GM19463 (cell line): ENCODE measurements at regions not wholly inside any gene's neighbourhood (a gene's known extent, or its start where the extent isn't known, plus 50 kb on each side); places are given as distances from the start of the nearest gene placed in this dataset.

Source experiments
- ATAC-seq: cut with Tn5 transposase; IDR thresholded peaks from one replicate; pipeline ENCODE4 v1.9.1; 2021; ENCODE audit warnings: mild to moderate bottlenecking, moderate library complexity; ENCODE audit not compliant: unreplicated experiment

DNA sequence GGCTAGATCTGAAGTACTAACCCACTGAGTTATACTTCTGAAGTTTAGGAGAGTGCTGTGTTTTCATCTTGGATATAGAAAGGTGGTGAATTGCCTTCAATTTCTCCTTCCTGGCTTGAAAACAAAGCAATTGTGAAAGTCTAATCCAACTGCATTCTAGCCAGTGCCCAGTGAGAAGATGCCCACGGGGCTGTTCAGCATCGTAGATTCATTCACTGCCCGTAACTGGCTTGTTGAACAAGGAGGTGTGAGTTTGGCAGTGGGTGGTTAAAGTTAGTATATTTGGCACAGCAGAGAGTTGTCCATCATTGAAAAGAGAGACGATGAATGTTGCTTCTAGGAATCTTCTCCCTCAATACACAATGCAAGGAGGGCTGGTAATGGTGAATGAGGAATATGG is 82.3 kb upstream of the RND3 start:
- ATAC-seq, result no peak

DNA sequence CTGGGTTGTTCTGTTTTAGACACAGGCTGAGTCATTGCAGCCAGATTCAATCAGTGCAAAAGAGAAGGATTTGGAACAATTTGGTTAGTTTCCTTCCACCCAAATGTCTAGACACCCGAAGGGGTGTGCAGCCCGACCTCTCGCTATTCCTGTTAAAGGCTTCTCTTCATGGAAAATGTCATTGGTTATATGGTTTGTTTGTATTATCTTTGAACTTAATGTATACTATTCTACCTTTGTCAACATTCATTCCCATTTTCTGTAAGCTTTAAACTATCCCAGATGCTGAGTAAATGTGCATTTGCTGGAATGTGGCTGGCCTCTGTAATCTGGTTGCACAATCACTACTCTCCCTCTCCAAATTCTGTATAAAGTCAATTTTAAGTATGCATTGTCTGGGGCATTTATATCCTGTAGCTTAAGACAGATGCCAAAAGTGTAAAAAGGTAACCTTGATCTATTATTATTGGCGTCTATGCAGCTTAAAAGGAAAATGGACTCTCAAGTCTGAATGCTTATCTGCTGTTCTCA is 80.4 kb upstream of the RND3 start:
- ATAC-seq, result no peak

DNA sequence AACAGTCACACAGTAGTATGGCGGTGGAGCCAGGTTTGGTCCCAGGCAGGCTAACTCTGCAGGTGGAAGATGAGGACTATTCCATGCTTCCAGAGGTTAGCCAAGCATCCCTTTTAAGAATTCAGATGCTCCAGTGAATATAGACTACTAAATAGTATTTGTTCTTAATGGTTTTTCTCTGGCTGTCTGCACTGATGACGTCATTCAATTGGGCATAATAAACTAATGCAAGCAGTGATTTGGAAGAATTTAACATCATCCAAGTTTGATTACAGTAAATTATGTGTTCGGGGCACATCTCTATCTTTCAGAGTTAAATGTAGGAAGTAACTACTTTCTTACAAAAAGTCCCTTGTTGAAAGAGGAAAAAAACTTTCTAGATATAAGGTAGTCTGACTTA is 78.8 kb upstream of the RND3 start:
- no peak for ATAC-seq

DNA sequence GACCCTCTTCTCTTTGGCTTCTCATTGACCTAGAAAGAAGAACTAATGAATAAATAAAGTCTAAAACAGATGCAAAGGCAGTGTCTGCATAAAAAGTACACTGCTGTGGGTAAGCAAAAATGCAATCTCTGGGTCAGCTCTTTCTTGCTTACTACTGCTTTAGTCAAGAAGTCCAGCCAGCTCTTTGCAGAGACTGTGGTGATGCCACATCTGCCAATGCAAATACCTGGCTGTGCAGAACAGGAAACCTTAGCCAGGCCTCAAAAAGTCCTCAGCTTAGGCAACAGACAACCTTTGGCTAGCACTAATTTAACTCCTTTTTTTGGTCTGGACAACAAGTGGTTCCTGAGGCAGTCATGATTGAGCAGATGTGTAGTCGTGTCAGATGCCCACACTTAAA is 73.6 kb upstream of the RND3 start:
- ATAC-seq, result peak; percentile 56

DNA sequence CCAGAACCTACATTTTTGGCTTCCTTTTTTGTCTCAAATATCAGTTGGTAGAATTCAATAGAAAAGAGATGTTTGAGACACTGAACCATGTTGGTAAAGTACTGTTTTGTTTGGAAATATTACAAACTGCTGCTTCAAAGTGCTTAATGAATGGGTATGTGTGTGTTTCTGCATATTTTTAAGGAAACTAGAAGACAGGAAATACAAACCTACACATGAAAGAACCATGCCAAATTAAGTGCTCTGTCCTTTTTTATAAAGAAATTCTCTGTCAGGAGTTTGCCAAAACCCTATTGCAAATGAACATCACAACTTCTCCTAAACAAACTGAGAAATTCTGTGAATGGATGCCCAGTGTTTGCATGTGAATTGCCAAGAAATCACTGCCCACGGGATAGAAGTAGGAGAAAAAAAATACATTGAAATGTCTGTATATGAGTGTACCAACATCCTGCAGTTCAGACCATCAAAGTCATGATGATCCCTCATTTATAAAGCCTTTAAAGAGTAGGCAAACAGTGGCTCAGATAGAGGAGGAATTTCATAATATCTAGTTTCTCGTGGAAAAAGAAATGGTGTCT is 69.6 kb upstream of the RND3 start:
- no peak for ATAC-seq

DNA sequence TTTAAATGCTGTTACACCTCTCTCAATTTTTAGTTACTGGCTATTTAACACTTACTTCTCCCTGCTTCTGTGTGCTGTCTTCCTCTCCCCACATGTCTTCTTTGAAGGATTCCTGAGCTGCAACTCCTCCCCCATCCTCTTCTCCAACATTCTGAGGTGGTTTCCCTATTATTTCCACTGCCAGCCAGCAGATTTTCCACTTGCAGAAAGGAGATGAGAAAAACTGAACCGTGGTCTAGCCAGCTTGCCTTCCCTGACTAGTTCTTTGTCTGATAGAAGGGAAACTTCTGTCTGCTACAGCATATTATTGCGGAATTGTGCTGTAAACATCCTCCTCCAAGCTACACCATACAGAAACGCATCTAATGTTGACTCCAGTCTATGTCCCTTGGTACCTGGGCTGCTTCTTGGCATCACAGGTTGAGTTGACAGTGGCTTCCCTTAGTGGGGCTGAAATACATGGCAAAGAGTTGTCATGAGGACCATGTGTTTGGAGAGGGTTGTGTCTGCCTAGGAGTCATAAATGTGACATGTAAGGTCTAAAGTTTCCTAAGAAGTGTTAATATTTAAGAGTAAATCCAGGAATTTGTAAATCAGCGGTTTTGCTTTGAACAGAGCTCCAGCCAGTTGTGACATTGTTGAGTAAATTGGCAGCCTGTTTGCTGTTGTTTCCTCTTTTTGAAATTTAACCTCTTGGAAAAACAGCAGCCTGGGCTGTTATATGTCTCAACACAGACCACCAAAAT is 68.3 kb upstream of the RND3 start:
- ATAC-seq, result no peak

DNA sequence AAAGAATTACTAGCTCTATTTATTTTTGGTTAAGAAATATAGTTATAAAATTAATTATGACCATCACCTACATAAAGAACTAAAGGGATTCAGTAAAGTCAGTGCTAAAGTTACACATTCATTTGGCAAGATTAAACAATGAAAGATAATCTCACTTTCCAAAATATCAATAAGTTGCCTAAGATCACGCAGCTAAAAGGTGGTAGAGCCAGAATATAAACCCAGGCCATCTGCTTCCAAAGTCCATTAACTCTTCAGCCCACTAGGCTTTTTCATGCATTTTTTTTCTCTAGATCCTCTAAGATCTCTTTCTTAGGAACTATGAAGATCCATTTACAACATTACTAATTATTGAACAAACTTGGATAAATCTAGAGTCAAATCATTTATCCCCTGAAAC is 66.6 kb upstream of the RND3 start:
- no peak for ATAC-seq

DNA sequence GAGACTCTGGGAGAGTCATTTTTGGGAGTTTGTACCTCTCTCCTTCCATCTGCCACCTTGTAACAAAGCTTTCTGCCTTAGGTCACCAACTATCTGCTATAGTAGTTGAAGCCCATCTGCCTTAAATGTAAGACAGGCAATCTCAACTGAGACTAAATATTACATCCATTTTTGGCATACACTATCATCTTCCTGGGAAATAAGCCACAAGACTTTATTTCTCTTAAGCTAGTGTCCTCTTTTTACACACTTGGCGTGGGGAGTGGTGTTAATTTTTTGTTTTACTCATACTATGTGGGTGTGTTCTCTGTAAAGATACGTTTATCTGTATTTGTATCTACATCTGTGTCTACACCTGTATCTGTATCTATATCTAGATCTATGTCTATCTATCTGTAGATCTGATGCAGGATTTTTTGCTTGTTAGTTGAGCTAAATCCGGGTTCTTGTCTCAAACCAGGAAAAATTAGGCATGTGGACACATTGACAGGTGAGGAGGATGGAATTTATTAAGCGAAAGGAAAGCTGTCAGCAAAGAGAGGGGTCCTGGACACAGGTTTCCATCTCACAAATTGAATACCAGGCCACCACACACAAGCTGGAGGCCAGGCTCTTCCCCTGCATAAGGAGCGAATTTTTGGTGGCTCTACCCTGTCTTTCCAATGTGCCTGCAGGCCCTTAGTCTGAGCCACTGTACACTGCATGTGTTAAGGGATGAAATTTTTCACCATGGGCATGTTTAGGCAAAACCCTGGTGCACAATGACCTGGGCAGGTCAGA is 64.8 kb upstream of the RND3 start:
- ATAC-seq, result no peak

DNA sequence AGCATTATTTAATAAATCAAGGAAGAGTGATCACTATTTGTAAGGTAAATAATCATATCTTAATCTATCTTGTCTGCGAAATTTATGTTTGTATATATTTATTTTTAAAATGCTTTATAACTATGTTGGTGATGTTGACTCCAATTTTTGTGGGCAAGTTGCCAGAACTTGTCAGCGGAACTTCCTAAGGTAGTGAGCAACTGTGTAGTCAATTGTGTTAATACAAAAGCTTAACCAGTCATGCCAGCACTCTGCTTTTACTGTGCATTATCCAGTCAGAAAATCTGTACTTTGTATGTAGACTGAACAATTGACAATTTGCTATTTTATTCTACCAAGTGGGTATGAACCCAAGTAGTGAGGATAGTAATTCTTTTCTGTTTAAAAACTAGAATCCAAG is 61.9 kb upstream of the RND3 start:
- ATAC-seq, result no peak

DNA sequence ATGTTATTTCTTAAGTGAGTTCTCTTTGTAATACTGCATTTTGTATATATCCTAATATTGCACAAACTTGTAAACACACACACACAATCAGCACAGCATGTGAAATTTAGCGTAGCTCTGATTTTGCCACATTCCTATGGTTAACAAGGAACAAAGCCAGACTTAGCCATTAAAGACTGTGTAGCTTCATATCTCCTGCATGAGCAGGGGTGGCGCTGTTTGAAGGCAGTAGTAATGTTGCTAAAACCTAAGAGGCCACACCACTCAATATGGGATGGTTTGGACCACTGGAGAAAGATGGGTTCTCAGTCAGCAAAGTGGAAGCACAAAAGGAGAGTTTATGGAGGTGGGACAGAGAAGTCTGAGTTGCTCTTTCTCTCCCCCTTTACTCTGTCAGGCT is 61.1 kb upstream of the RND3 start:
- peak; percentile 44 for ATAC-seq

DNA sequence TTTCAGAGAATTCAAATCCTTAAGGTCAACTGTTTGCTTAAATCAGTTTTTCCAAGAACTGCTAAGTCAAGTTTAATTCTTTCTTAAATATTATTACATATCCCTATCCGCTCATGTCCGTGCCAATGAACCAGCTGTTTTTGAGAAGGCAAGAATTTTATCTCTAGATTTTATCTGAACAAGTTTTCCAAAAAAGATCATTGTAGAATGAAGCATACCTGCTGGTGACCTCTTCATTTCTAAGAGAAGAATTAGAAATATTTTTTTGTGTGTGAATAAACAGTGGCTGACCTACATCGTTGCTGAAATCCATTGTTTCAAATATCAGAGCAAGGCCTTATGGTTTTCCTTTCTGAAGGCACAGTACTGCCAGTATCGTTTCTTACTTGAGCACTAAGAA is 58.4 kb upstream of the RND3 start:
- ATAC-seq, result no peak

DNA sequence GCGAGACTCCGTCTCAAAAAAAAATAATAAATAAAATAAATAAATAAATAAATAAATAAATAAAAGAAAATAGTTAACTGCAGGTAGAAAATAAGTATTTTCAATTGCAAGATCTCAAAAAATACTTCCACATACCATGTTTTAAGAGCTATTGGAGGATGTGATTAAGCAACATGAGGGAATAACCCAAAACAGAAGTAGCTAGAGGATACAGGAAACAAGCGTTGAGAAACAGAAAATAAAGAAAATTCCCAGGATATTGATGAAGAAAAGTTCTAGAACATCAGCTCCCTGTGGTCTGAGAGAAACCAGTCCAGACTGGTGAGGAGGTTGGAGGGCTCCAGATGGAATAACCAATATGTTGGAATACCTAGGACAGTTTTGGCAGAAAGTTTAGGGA is 57.3 kb upstream of the RND3 start:
- no peak for ATAC-seq

DNA sequence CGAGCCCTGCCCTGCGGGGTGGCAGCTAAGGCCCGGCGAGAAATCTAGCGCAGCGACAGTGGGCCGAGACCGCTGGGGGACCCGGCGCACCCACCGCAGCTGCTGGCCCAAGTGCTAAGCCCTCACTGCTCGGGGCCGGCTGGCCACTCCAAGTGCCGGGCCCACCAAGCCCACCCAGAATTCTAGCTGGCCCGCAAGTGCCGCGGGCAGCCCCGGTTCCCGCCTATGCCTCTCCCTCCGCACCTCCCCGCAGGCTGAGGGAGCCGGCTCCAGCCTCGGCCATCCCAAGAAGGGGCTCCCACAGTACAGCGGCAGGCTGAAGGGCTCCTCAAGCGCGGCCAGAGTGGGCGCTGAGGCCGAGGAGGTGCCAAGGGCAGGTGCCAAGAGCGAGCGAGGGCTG is 55.2 kb upstream of the RND3 start:
- ATAC-seq, result no peak

DNA sequence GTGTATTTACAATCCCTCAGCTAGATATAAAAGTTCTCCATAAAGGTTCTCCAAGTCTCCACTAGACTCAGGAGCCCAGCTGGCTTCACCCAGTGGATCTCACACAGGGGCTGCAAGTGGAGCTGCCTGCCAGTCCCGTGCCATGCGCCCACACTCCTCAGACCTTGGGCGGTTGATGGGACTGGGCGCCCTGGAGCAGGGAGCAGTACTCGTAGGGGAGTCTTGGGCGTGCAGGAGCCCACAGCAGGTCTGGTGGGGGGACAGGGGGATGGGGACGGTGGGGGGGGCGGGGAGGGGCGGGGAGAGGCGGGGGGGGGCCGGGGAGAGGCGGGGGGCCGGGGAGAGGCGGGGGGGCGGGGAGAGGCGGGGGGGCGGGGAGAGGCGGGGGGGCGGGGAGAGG is 54.7 kb upstream of the RND3 start:
- ATAC-seq, result no peak

DNA sequence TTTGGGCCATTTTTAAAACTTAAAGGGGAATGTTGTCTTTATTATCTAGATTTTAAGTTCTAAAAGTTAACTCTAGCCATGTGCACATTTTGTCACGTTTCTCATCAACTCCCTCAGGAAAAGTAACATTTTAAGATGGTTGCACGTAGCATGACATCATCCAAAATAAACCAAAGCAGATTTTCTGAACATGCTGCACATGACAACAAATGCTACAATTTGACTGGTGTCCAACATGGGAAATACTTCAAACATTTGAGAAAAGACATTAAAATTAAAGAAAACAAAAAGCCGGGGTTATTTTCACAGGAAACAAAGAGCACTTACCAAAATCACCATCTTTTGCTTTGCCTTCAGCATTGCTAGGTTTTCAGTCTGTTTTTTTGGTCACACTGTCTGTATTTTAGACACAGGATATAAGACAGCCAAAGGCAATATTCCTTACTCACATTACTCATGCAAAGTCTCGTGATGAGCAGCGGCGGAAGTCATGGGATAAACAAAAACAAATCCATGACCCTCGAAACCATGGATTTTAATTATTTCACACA is 51.3 kb upstream of the RND3 start:
- no peak for ATAC-seq
